GM21515 (cell line): ENCODE measurements at regions not wholly inside any gene's neighbourhood (a gene's known extent, or its start where the extent isn't known, plus 50 kb on each side); places are given as distances from the start of the nearest gene placed in this dataset.
"Not testable (repeated sequence)": the region's sequence is repeated elsewhere in the genome, so short reads cannot be mapped to it uniquely, and the experiment has no call there.

ENCODE experiments used
- ATAC-seq: cut with Tn5 transposase; IDR thresholded peaks from one replicate; pipeline ENCODE4 v1.9.1; 2021; ENCODE audit not compliant: unreplicated experiment

- no peak for ATAC-seq
These were observed 209.6 kb downstream of the CDH26 start for GRCh38 chr20:60167812-60168211.

GRCh38 chr20:60168963-60169362 lies 210.7 kb downstream of the CDH26 start:
- no peak for ATAC-seq

GRCh38 chr20:60170116-60170515 lies 211.9 kb downstream of the CDH26 start:
- no peak for ATAC-seq

GRCh38 chr20:60171313-60171712 lies 213.1 kb downstream of the CDH26 start:
- no peak for ATAC-seq

GRCh38 chr20:60171738-60172137 lies 213.5 kb downstream of the CDH26 start:
- no peak for ATAC-seq

- no peak for ATAC-seq
These were observed 214.2 kb downstream of the CDH26 start for GRCh38 chr20:60172346-60172984.

GRCh38 chr20:60177080-60177479 lies 218.9 kb downstream of the CDH26 start:
- ATAC-seq, result no peak

GRCh38 chr20:60180986-60181385 lies 222.8 kb downstream of the CDH26 start:
- ATAC-seq, result no peak

GRCh38 chr20:60186412-60186811 lies 228.2 kb downstream of the CDH26 start:
- no peak for ATAC-seq

- no peak for ATAC-seq
These were observed 229.5 kb downstream of the CDH26 start for GRCh38 chr20:60187683-60188082.

GRCh38 chr20:60191014-60191413 lies 232.8 kb downstream of the CDH26 start:
- ATAC-seq, result no peak

GRCh38 chr20:60192326-60192725 lies 234.1 kb downstream of the CDH26 start:
- no peak for ATAC-seq

GRCh38 chr20:60199132-60199531 lies 240.9 kb downstream of the CDH26 start:
- ATAC-seq, result not testable (repeated sequence)

GRCh38 chr20:60199866-60200265 lies 241.6 kb downstream of the CDH26 start:
- ATAC-seq, result no peak

- no peak for ATAC-seq
These were observed 242.2 kb downstream of the CDH26 start for GRCh38 chr20:60200305-60200918.

- ATAC-seq, result no peak
These were observed 243.1 kb downstream of the CDH26 start for GRCh38 chr20:60201198-60201835.

GRCh38 chr20:60202046-60202445 lies 243.8 kb downstream of the CDH26 start:
- ATAC-seq, result no peak

GRCh38 chr20:60203451-60203850 lies 245.2 kb downstream of the CDH26 start:
- ATAC-seq, result no peak

GRCh38 chr20:60204601-60205000 lies 246.4 kb downstream of the CDH26 start:
- ATAC-seq, result no peak

GRCh38 chr20:60206259-60206658 lies 248.0 kb downstream of the CDH26 start:
- no peak for ATAC-seq

- ATAC-seq, result no peak
These were observed 250.8 kb downstream of the CDH26 start for GRCh38 chr20:60209048-60209447.
